ENCODE measurements at regions not wholly inside any gene's neighbourhood (a gene's known extent, or its start where the extent isn't known, plus 50 kb on each side); places are given as distances from the start of the nearest gene placed in this dataset.

DNA sequence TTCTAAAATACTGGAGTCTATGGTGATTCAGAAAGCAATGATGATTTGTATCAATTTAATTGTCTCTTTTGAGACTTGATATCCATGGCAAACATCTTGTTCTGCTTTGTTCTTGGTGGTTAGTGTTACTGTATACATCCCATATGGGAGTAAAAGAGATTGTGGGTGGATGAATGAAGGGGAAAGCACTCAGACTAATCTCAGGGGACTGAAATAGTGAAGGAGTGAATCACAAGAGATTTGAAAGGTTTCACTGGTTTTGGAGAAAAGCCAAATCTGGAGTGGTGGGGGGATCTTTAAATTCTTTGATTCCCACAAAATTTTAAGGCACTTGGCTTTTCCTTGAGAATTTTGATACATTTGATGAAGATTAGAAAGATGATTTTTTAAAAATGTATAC, 369.4 kb downstream of the INHBA start:
- Histone ChIP-seq H3K36me3 (replicated peaks; ENCODE audit: insufficient read depth, low read depth) (no peaks in the 10 kb centered on the region), H3K9me3 (ENCODE audit: low read depth) (no peaks in the 10 kb centered on the region), H3K79me2 (no peaks in the 10 kb centered on the region), H3K4me3 (no peak overlapping the region), H3K4me2 (no peak overlapping the region), H3K4me1 (ENCODE audit: insufficient read depth) (peaks cover 4% of the 10 kb centered on the region), H2AFZ (no peak overlapping the region), H3K9me2 (replicated peaks; ENCODE audit: insufficient read depth) (no peaks in the 10 kb centered on the region), H4K20me1 (ENCODE audit: insufficient read depth, poor library complexity, severe bottlenecking) (no peaks in the 10 kb centered on the region), H3K27ac (no peak overlapping the region), H3K27me3 (no peaks in the 10 kb centered on the region)
- DNase-seq (ENCODE audit: low spot score) = no peak
- no peak for TF ChIP-seq EZH2phosphoT487 (IDR thresholded peaks at IDR 0.05; ENCODE audit: low read depth, severe bottlenecking, unreplicated experiment)
- TF ChIP-seq EZH2 (IDR thresholded peaks at IDR 0.05; ENCODE audit: borderline replicate concordance) = no peak
- TF ChIP-seq, protein P1, sequence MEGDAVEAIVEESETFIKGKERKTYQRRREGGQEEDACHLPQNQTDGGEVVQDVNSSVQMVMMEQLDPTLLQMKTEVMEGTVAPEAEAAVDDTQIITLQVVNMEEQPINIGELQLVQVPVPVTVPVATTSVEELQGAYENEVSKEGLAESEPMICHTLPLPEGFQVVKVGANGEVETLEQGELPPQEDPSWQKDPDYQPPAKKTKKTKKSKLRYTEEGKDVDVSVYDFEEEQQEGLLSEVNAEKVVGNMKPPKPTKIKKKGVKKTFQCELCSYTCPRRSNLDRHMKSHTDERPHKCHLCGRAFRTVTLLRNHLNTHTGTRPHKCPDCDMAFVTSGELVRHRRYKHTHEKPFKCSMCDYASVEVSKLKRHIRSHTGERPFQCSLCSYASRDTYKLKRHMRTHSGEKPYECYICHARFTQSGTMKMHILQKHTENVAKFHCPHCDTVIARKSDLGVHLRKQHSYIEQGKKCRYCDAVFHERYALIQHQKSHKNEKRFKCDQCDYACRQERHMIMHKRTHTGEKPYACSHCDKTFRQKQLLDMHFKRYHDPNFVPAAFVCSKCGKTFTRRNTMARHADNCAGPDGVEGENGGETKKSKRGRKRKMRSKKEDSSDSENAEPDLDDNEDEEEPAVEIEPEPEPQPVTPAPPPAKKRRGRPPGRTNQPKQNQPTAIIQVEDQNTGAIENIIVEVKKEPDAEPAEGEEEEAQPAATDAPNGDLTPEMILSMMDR (IDR thresholded peaks at IDR 0.05; ENCODE audit: poor library complexity) = no peak

DNA sequence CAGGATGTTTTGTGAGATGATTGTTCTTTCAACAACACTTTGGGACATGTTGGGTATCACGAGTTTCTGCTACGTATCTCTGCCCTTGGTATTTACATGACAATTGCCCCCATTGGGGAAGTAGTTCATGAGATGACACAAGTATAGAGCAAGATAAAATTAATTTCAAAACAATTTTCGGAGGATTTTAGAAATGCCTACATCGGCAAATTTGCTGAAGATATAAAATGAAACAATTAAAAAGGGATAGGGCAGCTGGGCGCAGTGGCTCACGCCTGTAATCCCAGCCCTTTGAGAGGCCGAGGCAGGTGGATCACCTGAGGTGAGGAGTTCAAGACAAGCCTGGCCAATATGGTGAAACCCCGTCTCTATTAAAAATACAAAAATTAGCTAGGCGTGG, 371.7 kb downstream of the INHBA start:
- Histone ChIP-seq H2AFZ (no peak overlapping the region), H3K9me2 (replicated peaks; ENCODE audit: insufficient read depth) (no peaks in the 10 kb centered on the region), H3K4me2 (no peak overlapping the region), H3K27me3 (no peaks in the 10 kb centered on the region), H3K79me2 (no peaks in the 10 kb centered on the region), H3K4me3 (no peak overlapping the region), H3K4me1 (ENCODE audit: insufficient read depth) (no peaks in the 10 kb centered on the region), H3K36me3 (replicated peaks; ENCODE audit: insufficient read depth, low read depth) (no peaks in the 10 kb centered on the region), H4K20me1 (ENCODE audit: insufficient read depth, poor library complexity, severe bottlenecking) (no peaks in the 10 kb centered on the region), H3K9me3 (ENCODE audit: low read depth) (no peaks in the 10 kb centered on the region), H3K27ac (no peak overlapping the region)
- TF ChIP-seq EZH2phosphoT487 (IDR thresholded peaks at IDR 0.05; ENCODE audit: low read depth, severe bottlenecking, unreplicated experiment) (no peak), EZH2 (IDR thresholded peaks at IDR 0.05; ENCODE audit: borderline replicate concordance) (no peak)
- 93% methylated on average over 9 of the region's 9 CpGs for WGBS (ENCODE audit: low lambda C conversion rate, missing lambda C conversion rate)
- no peak for DNase-seq (ENCODE audit: low spot score)

DNA sequence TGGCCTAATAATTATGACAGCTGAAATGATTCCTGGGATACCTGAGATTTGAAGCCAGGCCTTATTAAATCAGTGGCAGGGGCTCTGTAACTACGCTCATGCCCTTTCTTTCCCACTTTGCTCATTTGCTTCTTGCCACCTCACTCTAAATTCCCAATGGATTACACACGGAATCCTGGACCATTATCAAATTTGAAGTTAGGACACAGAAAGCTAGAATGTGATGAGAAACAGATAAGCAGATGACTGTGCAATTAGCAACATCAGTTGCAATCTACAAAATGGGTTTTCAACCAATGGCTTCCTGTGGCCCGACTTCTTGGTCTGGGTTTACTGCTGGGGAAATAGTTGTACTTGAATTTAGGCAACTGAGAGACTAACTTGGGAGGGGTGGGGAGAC, 374.3 kb downstream of the INHBA start:
- DNase-seq (ENCODE audit: low spot score) = no peak
- no peaks in the 10 kb centered on the region for H4K20me1 ChIP-seq (ENCODE audit: insufficient read depth, poor library complexity, severe bottlenecking)
- no peaks in the 10 kb centered on the region for H3K79me2 ChIP-seq
- no peak overlapping the region for H2AFZ ChIP-seq
- no peaks in the 10 kb centered on the region for H3K27me3 ChIP-seq
- no peaks in the 10 kb centered on the region for H3K4me1 ChIP-seq (ENCODE audit: insufficient read depth)
- 83% methylated on average over 3 of the region's 3 CpGs for WGBS (ENCODE audit: low lambda C conversion rate, missing lambda C conversion rate)
- no peaks in the 10 kb centered on the region for H3K36me3 ChIP-seq (replicated peaks; ENCODE audit: insufficient read depth, low read depth)
- no peak overlapping the region for H3K27ac ChIP-seq
- TF ChIP-seq, protein P1 (IDR thresholded peaks at IDR 0.05; ENCODE audit: poor library complexity) = no peak
- no peak for TF ChIP-seq EZH2phosphoT487 (IDR thresholded peaks at IDR 0.05; ENCODE audit: low read depth, severe bottlenecking, unreplicated experiment)
- H3K9me3 ChIP-seq (ENCODE audit: low read depth) = no peaks in the 10 kb centered on the region
- H3K4me2 ChIP-seq = no peak overlapping the region
- no peaks in the 10 kb centered on the region for H3K9me2 ChIP-seq (replicated peaks; ENCODE audit: insufficient read depth)
- H3K4me3 ChIP-seq = no peak overlapping the region

DNA sequence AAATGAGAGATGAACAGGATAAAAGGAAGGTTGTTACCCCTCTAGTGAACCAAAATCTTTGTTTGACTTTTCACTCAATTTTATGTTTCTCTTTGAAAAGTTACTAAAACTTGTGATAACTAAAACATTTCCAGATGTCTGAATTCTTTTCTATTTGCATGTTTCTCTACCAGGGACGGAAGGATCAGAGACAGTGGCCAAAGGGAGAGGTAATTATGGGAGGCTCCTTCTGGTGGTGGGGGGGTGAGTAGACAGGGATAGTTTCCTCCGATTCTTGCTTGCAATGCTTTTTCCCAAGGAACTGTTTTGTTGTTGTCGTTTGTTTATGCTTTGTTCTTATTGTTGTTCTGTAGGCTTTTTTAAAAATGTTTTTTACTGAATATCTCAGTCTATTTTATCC, 374.8 kb downstream of the INHBA start:
- Histone ChIP-seq H3K9me2 (replicated peaks; ENCODE audit: insufficient read depth) (no peaks in the 10 kb centered on the region), H3K27ac (no peak overlapping the region), H3K4me1 (ENCODE audit: insufficient read depth) (no peaks in the 10 kb centered on the region), H3K9me3 (ENCODE audit: low read depth) (no peaks in the 10 kb centered on the region), H3K4me2 (no peak overlapping the region), H3K4me3 (no peak overlapping the region), H4K20me1 (ENCODE audit: insufficient read depth, poor library complexity, severe bottlenecking) (no peaks in the 10 kb centered on the region), H3K79me2 (no peaks in the 10 kb centered on the region), H3K27me3 (no peaks in the 10 kb centered on the region), H3K36me3 (replicated peaks; ENCODE audit: insufficient read depth, low read depth) (no peaks in the 10 kb centered on the region), H2AFZ (no peak overlapping the region)
- 50% methylated on average over 3 of the region's 3 CpGs for whole genome bisulfite sequencing (ENCODE audit: low lambda C conversion rate, missing lambda C conversion rate)
- TF ChIP-seq EZH2 (IDR thresholded peaks at IDR 0.05; ENCODE audit: borderline replicate concordance) = no peak
- TF ChIP-seq, protein P1 (IDR thresholded peaks at IDR 0.05; ENCODE audit: poor library complexity) = no peak
- no peak for TF ChIP-seq EZH2phosphoT487 (IDR thresholded peaks at IDR 0.05; ENCODE audit: low read depth, severe bottlenecking, unreplicated experiment)
- DNase-seq (ENCODE audit: low spot score) = no peak
